Type B pancreatic cell (in vitro differentiated cells): ENCODE measurements at regions not wholly inside any gene's neighbourhood (a gene's known extent, or its start where the extent isn't known, plus 50 kb on each side); places are given as distances from the start of the nearest gene placed in this dataset.

Source experiments
- DNase-seq: peaks from one replicate; pipeline ENCODE4 v3.0.0; 2021; ENCODE audit warnings: mixed read lengths; ENCODE audit not compliant: unreplicated experiment; ENCODE audit errors: extremely low spot score
- H3K27ac Mint-ChIP-seq: 2 replicates; pipeline ENCODE4 v1.8.0; 2021; ENCODE audit warnings: mild to moderate bottlenecking, mixed read lengths
- H3K27me3 Mint-ChIP-seq: 2 replicates; pipeline ENCODE4 v1.8.0; 2021; ENCODE audit warnings: mixed read lengths
- H3K36me3 Mint-ChIP-seq: 2 replicates; pipeline ENCODE4 v1.8.0; 2021; ENCODE audit warnings: mixed read lengths
- H3K4me1 Mint-ChIP-seq: one replicate; pipeline ENCODE4 v1.8.0; 2021; ENCODE audit warnings: mixed read lengths; ENCODE audit not compliant: unreplicated experiment
- H3K4me3 Mint-ChIP-seq: 2 replicates; pipeline ENCODE4 v1.8.0; 2021; ENCODE audit warnings: mild to moderate bottlenecking, mixed read lengths
- H3K9me3 Mint-ChIP-seq: 2 replicates; pipeline ENCODE4 v1.8.0; 2021; ENCODE audit warnings: mixed read lengths
- CTCF ChIP-seq: fragments of 200-600 bp; sonication (generic); conservative IDR thresholded peaks from 2 replicates; pipeline ENCODE4 v1.5.0; 2021; ENCODE audit warnings: antibody characterized with exemption, mild to moderate bottlenecking

GRCh38 chr2:134097740-134098139 is 156.1 kb upstream of the MGAT5 start:
- no peaks in the 10 kb centered on the region for H3K4me1 Mint-ChIP-seq
- H3K9me3 Mint-ChIP-seq, result peaks cover 4% of the 10 kb centered on the region
- H3K36me3 Mint-ChIP-seq, result no peaks in the 10 kb centered on the region
- no peak for TF ChIP-seq CTCF
- peaks cover 4% of the 10 kb centered on the region for H3K27me3 Mint-ChIP-seq
- no peak overlapping the region for H3K4me3 Mint-ChIP-seq
- no peak overlapping the region for H3K27ac Mint-ChIP-seq
- DNase-seq, result no peak

GRCh38 chr2:134098321-134098720 is 155.6 kb upstream of the MGAT5 start:
- Mint-ChIP-seq H3K36me3 (no peaks in the 10 kb centered on the region), H3K27ac (no peak overlapping the region), H3K9me3 (peaks cover 4% of the 10 kb centered on the region), H3K4me3 (no peak overlapping the region), H3K27me3 (peaks cover 4% of the 10 kb centered on the region), H3K4me1 (no peaks in the 10 kb centered on the region)
- no peak for DNase-seq
- no peak for TF ChIP-seq CTCF

DNA sequence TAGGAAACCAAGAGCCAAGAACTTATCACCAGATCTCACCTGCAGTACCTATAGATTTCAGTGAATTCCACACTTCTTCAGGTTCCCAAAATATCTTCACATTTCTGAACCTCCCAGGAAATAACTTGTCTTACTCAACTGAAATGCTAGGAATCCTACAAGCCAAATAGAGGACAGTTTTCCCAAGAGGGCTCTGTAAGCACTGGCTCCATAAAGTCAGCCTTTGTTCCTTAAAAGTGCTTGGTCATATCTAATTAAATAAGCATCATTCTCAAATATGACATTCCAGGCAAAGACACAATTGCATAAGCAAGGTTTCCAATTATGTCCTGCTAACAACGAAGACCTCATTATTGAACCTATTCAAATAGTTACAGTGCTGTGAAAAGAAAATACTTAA is 154.6 kb upstream of the MGAT5 start:
- Mint-ChIP-seq H3K4me3 (no peak overlapping the region), H3K27ac (no peak overlapping the region), H3K9me3 (peaks cover 4% of the 10 kb centered on the region), H3K36me3 (no peaks in the 10 kb centered on the region), H3K4me1 (no peaks in the 10 kb centered on the region), H3K27me3 (peaks cover 4% of the 10 kb centered on the region)
- TF ChIP-seq CTCF, result no peak
- DNase-seq, result no peak

- Mint-ChIP-seq H3K9me3 (no peaks in the 10 kb centered on the region), H3K36me3 (no peaks in the 10 kb centered on the region), H3K27me3 (peaks cover 7% of the 10 kb centered on the region), H3K27ac (no peak overlapping the region), H3K4me1 (no peaks in the 10 kb centered on the region), H3K4me3 (no peak overlapping the region)
- TF ChIP-seq CTCF, result no peak
- no peak for DNase-seq
Measured at GRCh38 chr2:134103196-134103595, 150.7 kb upstream of the MGAT5 start.

- H3K4me1 Mint-ChIP-seq, result no peaks in the 10 kb centered on the region
- H3K27me3 Mint-ChIP-seq, result peaks cover 4% of the 10 kb centered on the region
Measured at GRCh38 chr2:134104754-134105153, 149.1 kb upstream of the MGAT5 start.

More at GRCh38 chr2:134104754-134105153, 149.1 kb upstream of the MGAT5 start:
- H3K27ac Mint-ChIP-seq, result no peak overlapping the region
- no peaks in the 10 kb centered on the region for H3K9me3 Mint-ChIP-seq
- H3K36me3 Mint-ChIP-seq, result no peaks in the 10 kb centered on the region
- H3K4me3 Mint-ChIP-seq, result no peak overlapping the region
- TF ChIP-seq CTCF, result no peak
- DNase-seq, result no peak
